ENCODE measurements at regions not wholly inside any gene's neighbourhood (a gene's known extent, or its start where the extent isn't known, plus 50 kb on each side); places are given as distances from the start of the nearest gene placed in this dataset.

- no peak overlapping the region for H3K27ac ChIP-seq (ENCODE audit: extremely low read length, insufficient read depth, low read length)
- no peaks in the 10 kb centered on the region for H3K9me3 ChIP-seq (ENCODE audit: low read length)
- H2AFZ ChIP-seq (ENCODE audit: low read length), result no peak overlapping the region
- ATAC-seq (no peak), FAIRE-seq (no peak), DNase-seq (ENCODE audit: low spot score) (no peak)
- H4K20me1 ChIP-seq (ENCODE audit: insufficient read depth, low read length), result no peaks in the 10 kb centered on the region
- H3K4me3 ChIP-seq (replicated peaks in 1 of 3; ENCODE audit: insufficient read depth in 1 of 3, low read depth in 2 of 3, low read length in 3 of 3), result no peak overlapping the region
- no TSS peak for BruUV-seq (replicated peaks)
- 3% methylated on average over 3 of the region's 3 CpGs for WGBS (ENCODE audit: low lambda C conversion rate)
- ChIA-PET POLR2A (no interaction called here), CTCF (ENCODE audit: low intra/inter-chr PET ratio, low total read pairs) (no interaction called here)
- in situ Hi-C loops (cut with HindIII; ENCODE audit: extremely low pct_ligation_motif_present, low pct_unique_long_range_greater_than_20kb) (no loop called here), intact Hi-C loops (cut with micrococcal nuclease; ENCODE audit: unreplicated experiment) (no loop called here)
- no peaks in the 10 kb centered on the region for H3K27me3 ChIP-seq (ENCODE audit: control insufficient read depth in 1 of 2, insufficient read depth in 2 of 2, low read length in 2 of 2)
- no peaks in the 10 kb centered on the region for H3K4me1 ChIP-seq (ENCODE audit: insufficient read depth, low read length)
- no peak overlapping the region for H3K9ac ChIP-seq (ENCODE audit: insufficient read depth, low read depth, low read length)
- no peaks in the 10 kb centered on the region for H3K36me3 ChIP-seq (replicated peaks in 1 of 2; ENCODE audit: control insufficient read depth in 1 of 2, insufficient read depth in 2 of 2, low read length in 2 of 2)
- no peaks in the 10 kb centered on the region for H3K79me2 ChIP-seq (ENCODE audit: insufficient read depth, low read length)
- TF ChIP-seq MBD4 (IDR thresholded peaks at IDR 0.05; ENCODE audit: borderline replicate concordance, low read length) (no peak), TBL1XR1 (IDR thresholded peaks at IDR 0.05; ENCODE audit: borderline replicate concordance, low read length, partially characterized antibody) (no peak), ZNF616 (CRISPR knock-in tag; IDR thresholded peaks at IDR 0.05; ENCODE audit: low read depth) (no peak), ZFP36L2 (CRISPR knock-in tag; IDR thresholded peaks at IDR 0.05) (no peak), U2AF2 (IDR thresholded peaks at IDR 0.05; ENCODE audit: low read depth, low read length) (no peak), SNAI1 (CRISPR knock-in tag; IDR thresholded peaks at IDR 0.05; ENCODE audit: borderline replicate concordance) (no peak), AHR (CRISPR knock-in tag; IDR thresholded peaks at IDR 0.05) (no peak), ZNF354B (CRISPR knock-in tag; IDR thresholded peaks at IDR 0.05) (no peak), ETS1 (CRISPR knock-in tag; IDR thresholded peaks at IDR 0.05) (no peak), ZNF777 (CRISPR knock-in tag; IDR thresholded peaks at IDR 0.05) (no peak), ZNF317 (CRISPR knock-in tag; IDR thresholded peaks at IDR 0.05) (no peak), FOXO4 (CRISPR knock-in tag; conservative IDR thresholded peaks at IDR 0.05) (no peak), ELF4 (CRISPR knock-in tag; IDR thresholded peaks at IDR 0.05; ENCODE audit: borderline replicate concordance) (no peak), ZFP82 (CRISPR knock-in tag; IDR thresholded peaks at IDR 0.05; ENCODE audit: borderline replicate concordance) (no peak), THYN1 (CRISPR knock-in tag; IDR thresholded peaks at IDR 0.05; ENCODE audit: borderline replicate concordance, low read depth) (no peak), ARID2 (CRISPR knock-in tag; IDR thresholded peaks at IDR 0.05; ENCODE audit: borderline replicate concordance) (no peak), ZNF570 (CRISPR knock-in tag; IDR thresholded peaks at IDR 0.05; ENCODE audit: borderline replicate concordance) (no peak), REXO4 (CRISPR knock-in tag; IDR thresholded peaks at IDR 0.05; ENCODE audit: borderline replicate concordance) (no peak), ZNF253 (CRISPR knock-in tag; IDR thresholded peaks at IDR 0.05; ENCODE audit: borderline replicate concordance) (no peak)
- no peak overlapping the region for H3K4me2 ChIP-seq (ENCODE audit: low read depth, low read length)
Observed at GRCh38 chr4:66339007-66339406, 668.7 kb upstream of the EPHA5 start.

Measured in HepG2 (cell line).